ENCODE measurements at regions not wholly inside any gene's neighbourhood (a gene's known extent, or its start where the extent isn't known, plus 50 kb on each side); places are given as distances from the start of the nearest gene placed in this dataset.

DNA sequence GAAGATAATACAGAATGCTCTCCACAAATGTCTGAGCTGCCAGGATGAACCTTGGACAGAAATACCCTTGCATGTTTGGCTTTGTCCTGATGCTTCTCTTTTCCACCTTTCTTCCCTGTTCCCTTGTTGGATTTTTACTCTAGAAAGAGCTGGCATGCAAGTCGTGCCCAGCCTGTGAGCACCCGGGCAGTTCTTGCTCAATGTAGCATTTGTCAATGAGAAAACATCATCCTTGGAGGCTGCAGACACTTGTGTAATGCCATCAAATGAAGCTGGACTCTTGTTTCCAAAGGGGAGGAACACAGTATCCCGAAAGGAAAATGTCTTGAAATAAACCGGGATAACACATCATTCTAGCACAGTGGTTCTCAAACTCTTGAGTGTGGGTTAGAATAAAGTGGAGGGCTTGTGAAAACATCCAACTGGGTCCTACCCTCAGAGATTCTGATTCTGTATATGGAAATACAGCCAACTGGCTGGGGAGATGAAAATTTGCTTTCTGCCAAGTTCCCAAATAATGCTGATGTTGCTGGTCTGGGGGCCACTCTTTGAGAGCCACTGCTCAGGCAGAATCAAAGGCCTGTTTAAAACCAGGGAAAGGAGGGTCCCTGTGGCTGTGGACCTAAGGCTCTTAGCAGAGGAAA is 237.2 kb downstream of the SPATA18 start:
- H3K4me3 ChIP-seq = no peak overlapping the region
- H3K9me3 ChIP-seq (ENCODE audit: low read depth) = no peaks in the 10 kb centered on the region
- no peak overlapping the region for H3K27ac ChIP-seq
- H3K4me2 ChIP-seq (ENCODE audit: unreplicated experiment) = no peak overlapping the region
- no peak for DNase-seq
- no peaks in the 10 kb centered on the region for H3K4me1 ChIP-seq (ENCODE audit: insufficient read depth)
- no peaks in the 10 kb centered on the region for H3K9me2 ChIP-seq (ENCODE audit: insufficient read depth)
- no peaks in the 10 kb centered on the region for H4K20me1 ChIP-seq (ENCODE audit: insufficient read depth)
- no peaks in the 10 kb centered on the region for H3K79me2 ChIP-seq (ENCODE audit: insufficient read depth)
- 0 out of 2 replicates have a peak, but pooled peaks cover 11% of the 10 kb centered on the region for H3K27me3 ChIP-seq (replicated peaks; ENCODE audit: insufficient read depth)
- H3K9ac ChIP-seq = no peak overlapping the region
- 2 to 4% methylated on average over 4 of the region's 4 CpGs for WGBS, 2 experiments (ENCODE audit: low coverage in 1 of 2, low lambda C conversion rate in 2 of 2, missing lambda C conversion rate in 2 of 2)
- in situ Hi-C loops (cut with MboI) = no loop called here
- H3K36me3 ChIP-seq (ENCODE audit: low read depth) = no peaks in the 10 kb centered on the region
- H3F3A ChIP-seq (ENCODE audit: insufficient read depth) = no peaks in the 10 kb centered on the region
- H2AFZ ChIP-seq = no peak overlapping the region
- TF ChIP-seq EZH2phosphoT487 (IDR thresholded peaks at IDR 0.05; ENCODE audit: insufficient read depth, low read depth) (no peak), EZH2 (IDR thresholded peaks at IDR 0.05; ENCODE audit: insufficient read depth, poor library complexity, severe bottlenecking) (no peak)

DNA sequence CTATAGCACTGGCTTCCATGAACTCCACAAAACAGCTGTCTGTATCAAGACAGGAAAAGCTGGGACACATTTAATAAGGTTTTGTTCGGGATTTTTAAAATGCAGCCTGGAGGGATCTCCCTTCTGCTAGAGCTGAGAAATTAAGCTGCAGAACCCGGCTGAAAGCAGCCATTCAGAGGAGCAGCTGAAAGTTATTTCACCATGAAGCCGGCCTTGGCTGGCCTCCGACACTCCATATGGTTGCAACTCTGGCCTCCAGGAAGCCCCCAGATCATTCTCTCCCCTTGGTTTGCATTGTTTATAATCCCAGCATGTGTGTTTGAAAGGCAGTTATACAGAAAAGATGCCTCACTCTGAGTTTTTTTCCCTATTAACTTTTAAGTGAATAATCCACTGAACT is 239.4 kb downstream of the SPATA18 start:
- H3K4me1 ChIP-seq (ENCODE audit: insufficient read depth) = no peaks in the 10 kb centered on the region

DNA sequence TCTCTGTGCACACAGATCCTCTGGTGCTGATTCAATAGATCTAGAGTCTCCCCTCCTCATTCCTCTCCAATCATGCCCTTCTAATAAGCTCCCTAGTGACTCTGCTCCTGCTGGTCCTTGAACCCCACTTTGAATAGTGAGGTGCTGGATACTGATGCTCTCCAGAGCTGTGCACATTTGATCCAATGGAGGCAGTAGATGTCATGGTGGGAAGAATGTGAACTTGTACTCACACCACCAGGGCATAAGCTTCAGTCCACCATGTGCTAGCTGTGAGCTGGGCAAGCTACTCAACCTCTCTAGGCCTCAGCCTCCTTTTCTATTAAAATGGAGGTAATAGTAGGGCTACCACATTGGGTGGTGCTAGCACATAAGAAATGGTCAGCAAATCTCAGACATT is 241.1 kb downstream of the SPATA18 start:
- no peaks in the 10 kb centered on the region for H3K4me1 ChIP-seq (ENCODE audit: insufficient read depth)
- no peak overlapping the region for H3K4me2 ChIP-seq (ENCODE audit: unreplicated experiment)
- no peaks in the 10 kb centered on the region for H3K9me2 ChIP-seq (ENCODE audit: insufficient read depth)
- in situ Hi-C loops (cut with MboI) = no loop called here
- no peaks in the 10 kb centered on the region for H3K79me2 ChIP-seq (ENCODE audit: insufficient read depth)
- 0 out of 2 replicates have a peak, but pooled peaks cover 11% of the 10 kb centered on the region for H3K27me3 ChIP-seq (replicated peaks; ENCODE audit: insufficient read depth)
- H4K20me1 ChIP-seq (ENCODE audit: insufficient read depth) = no peaks in the 10 kb centered on the region
- H2AFZ ChIP-seq = no peak overlapping the region
- DNase-seq = no peak
- H3K9me3 ChIP-seq (ENCODE audit: low read depth) = no peaks in the 10 kb centered on the region
- H3K4me3 ChIP-seq = no peak overlapping the region
- H3K36me3 ChIP-seq (ENCODE audit: low read depth) = no peaks in the 10 kb centered on the region
- H3F3A ChIP-seq (ENCODE audit: insufficient read depth) = no peaks in the 10 kb centered on the region
- no peak overlapping the region for H3K9ac ChIP-seq
- TF ChIP-seq EZH2 (IDR thresholded peaks at IDR 0.05; ENCODE audit: insufficient read depth, poor library complexity, severe bottlenecking) (no peak), EZH2phosphoT487 (IDR thresholded peaks at IDR 0.05; ENCODE audit: insufficient read depth, low read depth) (no peak)
- no peak overlapping the region for H3K27ac ChIP-seq

More for the DNA sequence above, 239.4 kb downstream of the SPATA18 start:
- Histone ChIP-seq H3K9ac (no peak overlapping the region), H3K27ac (no peak overlapping the region), H2AFZ (no peak overlapping the region), H4K20me1 (ENCODE audit: insufficient read depth) (no peaks in the 10 kb centered on the region), H3K36me3 (ENCODE audit: low read depth) (no peaks in the 10 kb centered on the region), H3K4me2 (ENCODE audit: unreplicated experiment) (no peak overlapping the region), H3K79me2 (ENCODE audit: insufficient read depth) (no peaks in the 10 kb centered on the region), H3K9me3 (ENCODE audit: low read depth) (no peaks in the 10 kb centered on the region), H3K9me2 (ENCODE audit: insufficient read depth) (no peaks in the 10 kb centered on the region), H3F3A (ENCODE audit: insufficient read depth) (no peaks in the 10 kb centered on the region), H3K27me3 (replicated peaks; ENCODE audit: insufficient read depth) (0 out of 2 replicates have a peak, but pooled peaks cover 11% of the 10 kb centered on the region), H3K4me3 (no peak overlapping the region)
- WGBS, 2 experiments (ENCODE audit: low coverage in 1 of 2, low lambda C conversion rate in 2 of 2, missing lambda C conversion rate in 2 of 2) = 17 to 20% methylated on average over 4 of the region's 4 CpGs
- in situ Hi-C loops (cut with MboI) = no loop called here
- TF ChIP-seq EZH2phosphoT487 (IDR thresholded peaks at IDR 0.05; ENCODE audit: insufficient read depth, low read depth) (no peak), EZH2 (IDR thresholded peaks at IDR 0.05; ENCODE audit: insufficient read depth, poor library complexity, severe bottlenecking) (no peak)
- no peak for DNase-seq

DNA sequence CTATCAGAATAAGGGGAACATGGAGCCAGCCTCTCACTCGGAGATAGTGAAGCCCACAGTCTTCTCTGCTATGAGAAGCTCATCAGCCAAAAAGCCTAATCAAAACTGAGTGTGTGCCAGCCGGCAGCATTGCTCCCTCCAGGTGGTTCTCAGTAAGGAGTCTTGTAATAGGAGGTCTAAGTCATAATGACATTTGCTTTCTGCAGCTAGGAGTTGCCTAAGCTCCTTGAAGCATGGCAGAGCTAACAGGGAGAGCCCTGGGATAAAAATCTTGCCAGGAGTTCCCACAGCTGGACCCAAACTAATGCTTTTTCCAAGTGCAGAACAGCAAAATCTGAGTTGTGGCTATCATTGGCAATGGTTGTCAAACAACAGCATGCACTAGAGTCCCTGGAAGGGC is 245.2 kb downstream of the SPATA18 start:
- 48 to 63% methylated on average over 2 of the region's 2 CpGs for WGBS, 2 experiments (ENCODE audit: low coverage in 1 of 2, low lambda C conversion rate in 2 of 2, missing lambda C conversion rate in 2 of 2)
- Histone ChIP-seq H3K27ac (no peak overlapping the region), H4K20me1 (ENCODE audit: insufficient read depth) (no peaks in the 10 kb centered on the region), H3F3A (ENCODE audit: insufficient read depth) (no peaks in the 10 kb centered on the region), H2AFZ (no peak overlapping the region), H3K4me3 (no peak overlapping the region), H3K9ac (no peak overlapping the region), H3K9me3 (ENCODE audit: low read depth) (no peaks in the 10 kb centered on the region), H3K9me2 (ENCODE audit: insufficient read depth) (no peaks in the 10 kb centered on the region), H3K4me2 (ENCODE audit: unreplicated experiment) (no peak overlapping the region), H3K79me2 (ENCODE audit: insufficient read depth) (no peaks in the 10 kb centered on the region), H3K36me3 (ENCODE audit: low read depth) (no peaks in the 10 kb centered on the region), H3K4me1 (ENCODE audit: insufficient read depth) (no peaks in the 10 kb centered on the region), H3K27me3 (replicated peaks; ENCODE audit: insufficient read depth) (no peaks in the 10 kb centered on the region)
- no peak for TF ChIP-seq EZH2 (IDR thresholded peaks at IDR 0.05; ENCODE audit: insufficient read depth, poor library complexity, severe bottlenecking)
- TF ChIP-seq EZH2phosphoT487 (IDR thresholded peaks at IDR 0.05; ENCODE audit: insufficient read depth, low read depth) = no peak
- DNase-seq = no peak
- in situ Hi-C loops (cut with MboI) = no loop called here

DNA sequence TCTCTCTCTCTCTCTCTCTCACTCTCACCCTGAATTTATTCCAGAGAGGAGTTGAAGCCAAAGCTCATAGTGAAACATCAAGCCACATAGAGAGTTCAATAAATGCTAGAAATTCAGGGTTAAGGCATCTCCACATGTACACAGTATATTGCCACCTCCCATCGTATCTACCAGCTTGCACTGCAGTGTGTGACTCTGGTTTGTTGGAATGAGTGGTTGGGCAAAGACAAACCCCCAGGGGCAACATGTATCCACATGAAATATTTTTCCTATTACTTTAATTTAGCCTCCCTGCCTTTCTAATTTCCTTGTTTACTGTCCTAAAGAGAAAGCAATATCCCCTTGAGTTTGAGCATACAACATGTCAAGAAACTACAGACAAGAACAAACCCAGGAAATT is 247.3 kb downstream of the SPATA18 start:
- H3K9ac ChIP-seq = no peak overlapping the region
- H2AFZ ChIP-seq = peak overlapping the region; percentile 29; the same call in 1 of the 2 replicates
- WGBS, 2 experiments (ENCODE audit: low coverage in 1 of 2, low lambda C conversion rate in 2 of 2, missing lambda C conversion rate in 2 of 2) = 0 to 5% methylated on average over 1 of the region's 1 CpG
- in situ Hi-C loops (cut with MboI) = no loop called here
- TF ChIP-seq EZH2 (IDR thresholded peaks at IDR 0.05; ENCODE audit: insufficient read depth, poor library complexity, severe bottlenecking) (no peak), EZH2phosphoT487 (IDR thresholded peaks at IDR 0.05; ENCODE audit: insufficient read depth, low read depth) (no peak)
- H3K4me2 ChIP-seq (ENCODE audit: unreplicated experiment) = no peak overlapping the region
- H3K36me3 ChIP-seq (ENCODE audit: low read depth) = no peaks in the 10 kb centered on the region
- no peaks in the 10 kb centered on the region for H3K9me3 ChIP-seq (ENCODE audit: low read depth)
- peak; percentile 40 for DNase-seq
- no peaks in the 10 kb centered on the region for H3K9me2 ChIP-seq (ENCODE audit: insufficient read depth)
- H3K4me1 ChIP-seq (ENCODE audit: insufficient read depth) = no peaks in the 10 kb centered on the region
- no peaks in the 10 kb centered on the region for H4K20me1 ChIP-seq (ENCODE audit: insufficient read depth)
- no peak overlapping the region for H3K4me3 ChIP-seq
- no peaks in the 10 kb centered on the region for H3F3A ChIP-seq (ENCODE audit: insufficient read depth)
- no peaks in the 10 kb centered on the region for H3K79me2 ChIP-seq (ENCODE audit: insufficient read depth)
- H3K27me3 ChIP-seq (replicated peaks; ENCODE audit: insufficient read depth) = no peaks in the 10 kb centered on the region
- no peak overlapping the region for H3K27ac ChIP-seq

All from GM23248 (cell line).